ENCODE measurements at regions not wholly inside any gene's neighbourhood (a gene's known extent, or its start where the extent isn't known, plus 50 kb on each side); places are given as distances from the start of the nearest gene placed in this dataset.

GRCh38 chr16:48887646-48888210 lies 277.7 kb upstream of the N4BP1 start:
- POLR2A ChIA-PET: no interaction called here
- no peak overlapping the region for H3K4me3 Mint-ChIP-seq
- no peak for ATAC-seq (ENCODE audit: low read depth)

GRCh38 chr16:48885471-48885870 lies 275.5 kb upstream of the N4BP1 start:
- ChIA-PET CTCF (no interaction called here), POLR2A (no interaction called here)

More at GRCh38 chr16:48887646-48888210, 277.7 kb upstream of the N4BP1 start:
- Histone ChIP-seq H4K20me1 (ENCODE audit: control insufficient read depth, insufficient read depth, low read length, poor library complexity, severe bottlenecking) (no peaks in the 10 kb centered on the region), H3K4me2 (replicated peaks; ENCODE audit: low read depth, low read length, poor library complexity, severe bottlenecking) (no peak overlapping the region), H3K27me3 (replicated peaks in 1 of 4; ENCODE audit: control extremely low read depth in 1 of 4, control insufficient read depth in 3 of 4, insufficient read depth in 4 of 4, low read length in 3 of 4) (no peaks in the 10 kb centered on the region), H3K4me3 (ENCODE audit: control extremely low read depth in 1 of 5, extremely low read depth in 1 of 5, insufficient read depth in 1 of 5, low read depth in 2 of 5, low read length in 4 of 5) (no peak overlapping the region), H3K27ac (ENCODE audit: low read length in 2 of 2) (no peak overlapping the region), H3K36me3 (replicated peaks in 1 of 2; ENCODE audit: control extremely low read depth in 1 of 2, control insufficient read depth in 1 of 2, extremely low read depth in 1 of 2, insufficient read depth in 2 of 2, low read length in 1 of 2) (no peaks in the 10 kb centered on the region), H3K9me3 (ENCODE audit: control extremely low read depth in 1 of 3, control insufficient read depth in 2 of 3, insufficient read depth in 1 of 3, low read length in 2 of 3) (peaks cover 0 to 9% (median 0%) of the 10 kb centered on the region in 3 donors), H2AFZ (ENCODE audit: insufficient read depth, low read depth, low read length, poor library complexity, severe bottlenecking) (no peak overlapping the region), H3K4me1 (ENCODE audit: control insufficient read depth in 2 of 2, insufficient read depth in 2 of 2, low read length in 2 of 2) (no peaks in the 10 kb centered on the region), H3K9ac (ENCODE audit: low read length) (no peak overlapping the region), H3K79me2 (ENCODE audit: control insufficient read depth, insufficient read depth, low read length) (no peaks in the 10 kb centered on the region)
- H3K9me3 Mint-ChIP-seq (ENCODE audit: insufficient read depth): no peaks in the 10 kb centered on the region
- H3K4me1 Mint-ChIP-seq: no peaks in the 10 kb centered on the region
- intact Hi-C loops (cut with micrococcal nuclease): no loop called here
- no peak overlapping the region for H3K27ac Mint-ChIP-seq
- TF ChIP-seq EZH2 (IDR thresholded peaks at IDR 0.05; ENCODE audit: borderline replicate concordance, insufficient read depth, low read depth, low read length, poor library complexity, severe bottlenecking) (no peak), CTCF (IDR thresholded peaks at IDR 0.05) (no peak)
- no peaks in the 10 kb centered on the region for H3K27me3 Mint-ChIP-seq
- WGBS (ENCODE audit: insufficient coverage): 39% methylated on average over 3 of the region's 9 CpGs
- CTCF ChIA-PET: no interaction called here
- no peak for DNase-seq

More at GRCh38 chr16:48885471-48885870, 275.5 kb upstream of the N4BP1 start:
- intact Hi-C loops (cut with micrococcal nuclease): no loop called here
- H3K4me1 ChIP-seq (ENCODE audit: control insufficient read depth in 2 of 2, insufficient read depth in 2 of 2, low read length in 2 of 2): no peaks in the 10 kb centered on the region
- no peak overlapping the region for H3K9ac ChIP-seq (ENCODE audit: low read length)
- H3K27ac ChIP-seq (ENCODE audit: low read length in 2 of 2): no peak overlapping the region
- H3K4me3 ChIP-seq (ENCODE audit: control extremely low read depth in 1 of 5, extremely low read depth in 1 of 5, insufficient read depth in 1 of 5, low read depth in 2 of 5, low read length in 4 of 5): no peak overlapping the region
- H3K9me3 ChIP-seq (ENCODE audit: control extremely low read depth in 1 of 3, control insufficient read depth in 2 of 3, insufficient read depth in 1 of 3, low read length in 2 of 3): peaks cover 0 to 10% (median 0%) of the 10 kb centered on the region in 3 donors
- peaks cover 0 to 2% (median 0%) of the 10 kb centered on the region in 4 experiments for H3K27me3 ChIP-seq (replicated peaks in 1 of 4; ENCODE audit: control extremely low read depth in 1 of 4, control insufficient read depth in 3 of 4, insufficient read depth in 4 of 4, low read length in 3 of 4)
- no peak overlapping the region for H3K27ac Mint-ChIP-seq
- H2AFZ ChIP-seq (ENCODE audit: insufficient read depth, low read depth, low read length, poor library complexity, severe bottlenecking): no peak overlapping the region
- H3K9me3 Mint-ChIP-seq (ENCODE audit: insufficient read depth): no peaks in the 10 kb centered on the region
- H3K4me1 Mint-ChIP-seq: no peaks in the 10 kb centered on the region
- TF ChIP-seq EZH2 (IDR thresholded peaks at IDR 0.05; ENCODE audit: borderline replicate concordance, insufficient read depth, low read depth, low read length, poor library complexity, severe bottlenecking) (no peak), CTCF (IDR thresholded peaks at IDR 0.05) (no peak)
- 58% methylated on average over 6 of the region's 9 CpGs for WGBS (ENCODE audit: insufficient coverage)
- no peaks in the 10 kb centered on the region for H4K20me1 ChIP-seq (ENCODE audit: control insufficient read depth, insufficient read depth, low read length, poor library complexity, severe bottlenecking)
- H3K79me2 ChIP-seq (ENCODE audit: control insufficient read depth, insufficient read depth, low read length): no peaks in the 10 kb centered on the region
- no peak overlapping the region for H3K4me2 ChIP-seq (replicated peaks; ENCODE audit: low read depth, low read length, poor library complexity, severe bottlenecking)
- no peaks in the 10 kb centered on the region for H3K27me3 Mint-ChIP-seq
- H3K4me3 Mint-ChIP-seq: no peak overlapping the region
- ATAC-seq (ENCODE audit: low read depth) (no peak), DNase-seq (no peak)
- no peaks in the 10 kb centered on the region for H3K36me3 ChIP-seq (replicated peaks in 1 of 2; ENCODE audit: control extremely low read depth in 1 of 2, control insufficient read depth in 1 of 2, extremely low read depth in 1 of 2, insufficient read depth in 2 of 2, low read length in 1 of 2)

All from B cell (primary cell).